ENCODE measurements at regions not wholly inside any gene's neighbourhood (a gene's known extent, or its start where the extent isn't known, plus 50 kb on each side); places are given as distances from the start of the nearest gene placed in this dataset.

DNA sequence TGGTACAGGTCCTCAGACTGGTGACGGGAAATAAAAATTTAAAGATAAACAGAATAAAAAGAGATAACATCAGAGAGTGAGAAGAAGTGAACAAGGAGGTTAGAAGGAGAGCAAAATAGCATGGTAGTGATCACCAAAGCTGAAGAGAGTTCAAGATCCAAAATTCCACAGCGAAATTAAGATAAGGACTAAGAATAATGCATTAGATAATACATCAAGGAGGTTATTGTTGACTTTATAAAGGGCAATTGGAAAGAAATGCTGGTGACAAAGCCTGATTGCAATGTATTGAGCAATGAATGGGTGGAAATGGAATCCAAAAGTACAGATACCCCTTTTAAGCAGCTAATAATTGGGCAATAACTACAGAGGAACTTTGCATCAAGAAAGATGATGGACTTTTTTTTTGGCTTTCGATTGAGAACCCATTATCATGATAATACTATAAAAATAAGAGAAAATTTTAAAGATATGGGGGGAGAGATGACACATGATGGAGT is 101.6 kb upstream of the MAP9 start:
- Mint-ChIP-seq H3K4me3 (no peak overlapping the region), H3K27ac (no peak overlapping the region), H3K9me3 (no peaks in the 10 kb centered on the region), H3K4me1 (no peaks in the 10 kb centered on the region), H3K27me3 (ENCODE audit: low read depth) (peaks cover 8% of the 10 kb centered on the region; the same call in 1 of the 2 replicates), H3K36me3 (ENCODE audit: insufficient read depth in 1 of 3, low read depth in 3 of 3) (no peaks in the 10 kb centered on the region)
- Histone ChIP-seq H2BK12ac (ENCODE audit: insufficient read length, low read depth, low read length) (no peak overlapping the region), H3K27ac (ENCODE audit: insufficient read length, low read depth, low read length) (no peak overlapping the region), H3K23me2 (ENCODE audit: insufficient read length, low read depth, low read length, poor library complexity, severe bottlenecking) (no peaks in the 10 kb centered on the region), H2BK5ac (ENCODE audit: insufficient read length, low read length) (no peak overlapping the region), H4K5ac (ENCODE audit: insufficient read length, low read depth, low read length) (no peak overlapping the region), H3K14ac (ENCODE audit: insufficient read depth, low read length) (no peak overlapping the region), H3K4ac (ENCODE audit: low read depth, low read length) (no peak overlapping the region), H2AFZ (ENCODE audit: low read length) (no peak overlapping the region), H3K27me3 (ENCODE audit: insufficient read depth, low read length) (no peaks in the 10 kb centered on the region), H3K4me1 (ENCODE audit: insufficient read depth, low read length) (no peaks in the 10 kb centered on the region), H2BK15ac (ENCODE audit: low read depth, low read length) (no peak overlapping the region), H3K9ac (ENCODE audit: extremely low read depth, insufficient read length, low read length) (no peak overlapping the region), H4K8ac (replicated peaks; ENCODE audit: insufficient read length, low read depth, low read length) (no peak overlapping the region), H3K18ac (ENCODE audit: insufficient read length, low read depth, low read length) (no peak overlapping the region), H2BK20ac (ENCODE audit: low read depth, low read length, poor library complexity, severe bottlenecking) (no peak overlapping the region), H4K91ac (ENCODE audit: insufficient read length, low read depth, low read length) (no peak overlapping the region), H3K79me1 (ENCODE audit: insufficient read depth, low read depth, low read length, poor library complexity, severe bottlenecking) (no peaks in the 10 kb centered on the region), H3T11ph (ENCODE audit: low read length) (no peak overlapping the region), H3K23ac (ENCODE audit: insufficient read length, low read depth, low read length) (no peak overlapping the region), H2AK5ac (ENCODE audit: insufficient read length, low read length) (no peak overlapping the region), H3K4me2 (ENCODE audit: insufficient read depth, insufficient read length, low read length) (no peak overlapping the region), H3K79me2 (ENCODE audit: insufficient read depth, low read length) (no peaks in the 10 kb centered on the region), H3K56ac (ENCODE audit: insufficient read length, low read depth, low read length) (no peak overlapping the region), H2BK120ac (ENCODE audit: low read depth, low read length, poor library complexity, severe bottlenecking) (no peak overlapping the region), H4K20me1 (ENCODE audit: control insufficient read depth, insufficient read depth, insufficient read length) (no peaks in the 10 kb centered on the region), H3K9me3 (ENCODE audit: control insufficient read depth, low read depth, low read length) (no peaks in the 10 kb centered on the region)
- TF ChIP-seq, protein P1, sequence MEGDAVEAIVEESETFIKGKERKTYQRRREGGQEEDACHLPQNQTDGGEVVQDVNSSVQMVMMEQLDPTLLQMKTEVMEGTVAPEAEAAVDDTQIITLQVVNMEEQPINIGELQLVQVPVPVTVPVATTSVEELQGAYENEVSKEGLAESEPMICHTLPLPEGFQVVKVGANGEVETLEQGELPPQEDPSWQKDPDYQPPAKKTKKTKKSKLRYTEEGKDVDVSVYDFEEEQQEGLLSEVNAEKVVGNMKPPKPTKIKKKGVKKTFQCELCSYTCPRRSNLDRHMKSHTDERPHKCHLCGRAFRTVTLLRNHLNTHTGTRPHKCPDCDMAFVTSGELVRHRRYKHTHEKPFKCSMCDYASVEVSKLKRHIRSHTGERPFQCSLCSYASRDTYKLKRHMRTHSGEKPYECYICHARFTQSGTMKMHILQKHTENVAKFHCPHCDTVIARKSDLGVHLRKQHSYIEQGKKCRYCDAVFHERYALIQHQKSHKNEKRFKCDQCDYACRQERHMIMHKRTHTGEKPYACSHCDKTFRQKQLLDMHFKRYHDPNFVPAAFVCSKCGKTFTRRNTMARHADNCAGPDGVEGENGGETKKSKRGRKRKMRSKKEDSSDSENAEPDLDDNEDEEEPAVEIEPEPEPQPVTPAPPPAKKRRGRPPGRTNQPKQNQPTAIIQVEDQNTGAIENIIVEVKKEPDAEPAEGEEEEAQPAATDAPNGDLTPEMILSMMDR (conservative IDR thresholded peaks at IDR 0.05): no peak
- no peak for DNase-seq
- no CpG with 5 or more reads among the region's 3 CpGs for WGBS (ENCODE audit: extremely low coverage, insufficient read length, low lambda C conversion rate)

All from H9 (cell line).